GM18498 (cell line): ENCODE measurements at regions not wholly inside any gene's neighbourhood (a gene's known extent, or its start where the extent isn't known, plus 50 kb on each side); places are given as distances from the start of the nearest gene placed in this dataset.
"Not testable (repeated sequence)": the region's sequence is repeated elsewhere in the genome, so short reads cannot be mapped to it uniquely, and the experiment has no call there.

Source experiments
- ATAC-seq: cut with Tn5 transposase; IDR thresholded peaks from one replicate; pipeline ENCODE4 v1.9.1; 2021; ENCODE audit warnings: mild to moderate bottlenecking, moderate library complexity; ENCODE audit not compliant: unreplicated experiment

- not testable (repeated sequence) for ATAC-seq
Observed at GRCh38 chr3:35296944-35297343, 342.4 kb upstream of the ARPP21 start.

DNA sequence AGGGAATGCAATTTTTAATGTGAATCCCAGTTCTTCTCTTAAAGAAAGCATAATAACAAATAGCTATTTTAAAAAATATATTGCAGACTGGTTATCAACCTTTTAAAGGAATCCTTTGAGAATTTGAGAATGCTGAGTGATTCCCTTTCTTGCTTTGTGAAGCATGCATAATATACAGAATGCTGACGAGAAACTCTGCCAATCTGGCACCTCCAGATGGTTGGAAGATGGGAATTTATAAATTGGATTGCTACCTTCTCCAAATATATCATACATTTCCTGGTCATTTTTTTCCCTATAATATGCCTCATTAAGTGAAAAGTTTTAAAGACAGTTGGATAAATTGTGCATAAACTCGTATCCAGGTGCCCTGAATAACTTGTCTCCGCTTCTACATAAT lies 333.9 kb upstream of the ARPP21 start:
- no peak for ATAC-seq

DNA sequence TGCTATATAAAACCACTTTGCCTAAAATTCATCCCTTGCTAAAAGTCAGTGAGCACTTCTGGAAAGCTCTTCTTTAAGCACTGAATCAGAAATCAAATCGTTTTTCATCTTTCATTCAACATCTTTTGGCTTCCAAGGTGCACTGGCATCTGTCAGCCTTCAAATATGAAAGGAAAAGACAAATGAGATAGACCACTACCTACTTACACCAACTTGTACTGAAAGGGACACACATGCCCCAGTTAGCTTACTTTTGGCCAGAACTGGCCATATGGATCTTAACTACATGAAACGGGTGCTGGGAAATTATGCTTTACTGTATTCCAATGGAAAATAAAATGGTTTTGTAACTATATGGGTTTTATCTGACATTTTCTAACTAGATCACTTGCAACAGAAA lies 332.0 kb upstream of the ARPP21 start:
- no peak for ATAC-seq

DNA sequence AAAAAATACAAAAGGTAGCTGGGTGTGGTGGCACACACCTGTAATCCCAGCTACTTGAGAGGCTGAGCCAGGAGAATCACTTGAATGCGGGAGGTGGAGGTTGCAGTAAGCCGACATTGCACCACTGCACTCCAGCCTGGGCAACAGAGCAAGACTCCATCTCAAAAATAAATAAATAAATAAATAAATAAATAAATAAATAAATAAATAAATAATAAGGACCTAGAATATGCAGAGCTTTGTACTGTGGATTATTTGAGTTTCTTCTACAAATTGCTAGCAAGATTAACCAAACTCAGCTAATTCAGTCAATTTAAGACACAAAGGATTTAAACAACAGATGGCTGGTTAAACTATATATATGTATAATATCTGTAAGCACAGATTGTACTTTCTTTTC lies 322.5 kb upstream of the ARPP21 start:
- ATAC-seq, result not testable (repeated sequence)

DNA sequence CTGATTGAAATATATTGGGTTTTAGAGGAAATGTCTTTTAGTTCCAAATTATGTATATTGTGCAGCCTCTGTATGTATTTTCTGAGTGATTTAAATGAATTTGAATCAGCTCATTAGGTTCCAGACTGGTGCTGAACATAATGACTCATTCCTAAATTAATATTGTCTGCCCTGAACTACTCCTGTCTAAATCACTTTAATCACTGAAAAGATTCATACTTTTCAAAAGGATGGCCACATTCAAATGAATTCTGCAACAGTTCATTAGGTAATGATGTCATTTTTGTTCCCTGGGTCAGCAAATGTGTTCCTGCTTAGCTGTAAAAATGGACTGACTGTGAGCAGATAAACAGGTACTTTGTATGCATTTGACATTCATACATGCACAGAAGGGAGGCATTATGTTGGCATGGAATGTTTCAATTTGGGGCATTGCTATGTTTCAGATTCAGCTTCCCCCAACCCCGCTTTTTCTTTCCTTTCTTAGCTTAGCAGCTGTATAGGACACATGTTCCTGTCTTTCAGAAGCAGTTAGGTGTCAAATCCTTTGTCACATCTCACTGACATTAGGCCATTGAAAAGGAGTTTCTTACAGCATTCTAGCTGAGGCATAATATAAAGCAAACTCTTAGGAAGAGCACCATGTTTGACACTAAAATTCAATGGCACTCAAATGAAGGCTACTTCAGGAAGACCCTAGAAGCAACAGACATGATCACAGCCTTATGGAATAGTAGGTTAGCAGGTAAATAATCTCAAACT lies 318.5 kb upstream of the ARPP21 start:
- ATAC-seq, result no peak

DNA sequence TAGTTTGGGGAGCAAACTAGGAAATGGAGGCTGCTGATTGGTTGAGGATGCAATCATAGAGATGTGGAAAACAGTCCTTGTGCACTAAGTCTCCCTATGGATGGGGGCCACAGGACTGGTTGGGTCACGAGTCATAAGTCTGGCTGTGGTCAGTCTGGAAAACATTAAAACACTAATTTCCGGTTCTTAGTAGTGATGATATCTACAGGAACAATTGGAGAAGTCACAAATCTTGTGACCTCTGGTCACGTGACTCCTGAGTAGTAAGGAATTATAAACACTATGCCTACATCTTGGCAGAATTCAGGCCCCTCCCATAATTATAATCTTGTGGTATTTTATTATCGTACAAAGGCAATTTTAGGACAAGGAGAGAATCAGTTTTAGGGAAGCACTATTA lies 317.3 kb upstream of the ARPP21 start:
- no peak for ATAC-seq

DNA sequence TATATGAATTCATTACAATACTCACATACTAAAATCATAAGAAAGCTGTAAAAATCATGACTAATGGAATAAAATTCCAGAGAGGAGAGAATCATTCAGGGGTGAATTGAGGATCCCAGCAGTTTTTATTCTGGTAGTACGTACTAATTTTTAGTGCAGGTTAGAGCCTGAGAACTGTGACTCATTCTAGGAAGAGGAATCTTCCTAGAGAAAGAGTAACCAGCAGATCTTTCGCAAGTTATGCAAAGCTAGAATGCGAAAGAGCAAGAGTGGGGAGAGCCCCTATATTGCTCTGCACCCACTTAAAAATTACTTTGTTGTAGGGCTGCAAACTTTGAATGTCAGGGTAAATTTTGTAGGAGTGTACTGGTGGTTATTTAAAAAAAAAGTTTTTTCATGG lies 303.6 kb upstream of the ARPP21 start:
- no peak for ATAC-seq

DNA sequence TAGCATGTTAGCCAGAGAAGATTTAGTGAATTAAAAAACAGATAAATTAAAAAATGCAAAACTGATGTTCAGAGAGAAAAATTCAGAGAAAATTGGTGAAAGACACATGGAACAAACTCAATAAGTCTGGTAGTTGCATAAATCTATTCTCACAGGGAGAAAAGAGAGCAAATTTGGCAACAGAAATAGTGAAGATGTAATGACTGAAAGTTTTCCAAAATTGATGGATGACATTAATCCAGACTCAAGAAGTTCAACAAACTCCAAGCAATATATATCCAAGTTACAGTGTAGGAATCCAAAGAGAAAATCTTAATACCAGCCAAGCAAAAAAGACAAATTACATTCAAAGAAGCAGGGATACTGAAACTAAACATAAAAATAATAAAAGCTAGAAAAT lies 302.7 kb upstream of the ARPP21 start:
- ATAC-seq, result no peak

GRCh38 chr3:35338186-35338585 lies 301.1 kb upstream of the ARPP21 start:
- no peak for ATAC-seq

DNA sequence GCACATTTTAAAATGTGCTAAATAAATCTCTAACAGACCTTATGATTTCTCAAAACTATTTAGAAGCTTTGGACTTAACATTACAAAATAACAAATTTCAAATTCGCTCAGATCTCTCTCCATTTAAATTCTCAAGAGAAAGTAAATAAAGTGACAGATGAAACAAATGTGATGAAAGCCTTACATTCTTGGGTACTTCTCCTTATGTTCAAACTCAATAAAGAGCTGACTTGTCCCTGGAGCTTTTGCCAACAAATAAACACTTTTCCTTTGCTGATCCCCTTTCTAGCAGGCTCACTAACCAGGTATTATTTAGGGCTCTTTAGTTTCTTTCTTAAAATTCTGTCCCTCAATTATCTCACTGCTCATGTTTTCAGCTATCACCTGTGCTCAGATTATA lies 259.1 kb upstream of the ARPP21 start:
- ATAC-seq, result no peak

DNA sequence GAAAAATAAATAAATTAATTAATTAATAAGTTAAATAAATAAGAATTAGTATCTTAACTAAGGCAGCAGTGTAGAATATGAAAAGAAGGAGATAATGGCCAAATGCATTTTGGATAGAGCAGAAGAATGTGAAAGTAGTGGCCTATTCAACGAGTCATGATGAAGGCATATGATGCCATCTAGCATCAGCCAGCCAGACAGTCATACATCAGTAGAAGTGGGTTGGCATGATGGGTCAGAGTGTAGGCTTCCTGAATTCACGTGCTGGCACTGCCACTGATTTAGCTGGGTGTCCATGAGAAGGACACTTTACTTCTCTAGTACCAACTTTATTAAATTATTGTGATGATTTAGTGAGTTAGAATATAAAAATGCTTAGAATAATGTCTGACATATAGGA lies 256.1 kb upstream of the ARPP21 start:
- ATAC-seq, result no peak

- no peak for ATAC-seq
Observed at GRCh38 chr3:35383719-35384555, 255.4 kb upstream of the ARPP21 start.

DNA sequence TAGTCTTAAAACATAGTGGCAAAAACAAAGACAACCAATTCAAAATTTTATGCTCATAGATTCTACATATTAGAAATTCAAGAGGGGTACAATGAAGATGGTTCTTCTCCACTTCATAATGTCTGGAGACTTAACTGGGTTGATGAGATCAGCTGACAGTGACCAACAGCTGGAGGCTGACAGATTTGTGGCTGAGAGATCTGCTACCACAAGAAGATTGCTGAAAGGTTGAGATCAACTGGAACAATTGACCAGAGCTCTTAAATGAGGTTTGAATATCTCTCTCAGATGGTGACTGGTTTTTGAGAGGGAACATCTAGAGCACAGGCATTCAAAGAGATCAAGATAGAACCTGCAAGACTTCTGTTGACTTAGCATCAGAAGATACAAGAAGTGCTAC lies 254.1 kb upstream of the ARPP21 start:
- ATAC-seq, result no peak

DNA sequence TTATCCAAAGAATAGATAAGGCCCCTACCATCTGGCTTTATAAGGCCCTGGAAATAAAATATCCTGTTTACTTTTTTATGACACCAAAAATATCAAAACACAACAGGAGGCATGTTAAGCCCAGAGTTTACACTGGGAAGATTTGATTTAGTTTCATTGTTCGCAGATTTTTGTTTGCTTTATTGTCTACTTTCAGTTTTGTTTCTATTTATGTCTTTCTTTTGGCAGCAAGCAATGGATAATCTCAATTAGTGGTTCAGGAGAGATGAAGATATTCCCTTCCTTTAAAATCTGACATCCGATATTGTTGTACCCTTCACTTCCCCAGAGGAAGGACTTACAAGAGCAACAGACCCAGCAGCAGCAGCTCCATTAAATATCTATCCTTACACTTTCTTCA lies 249.4 kb upstream of the ARPP21 start:
- ATAC-seq, result no peak

DNA sequence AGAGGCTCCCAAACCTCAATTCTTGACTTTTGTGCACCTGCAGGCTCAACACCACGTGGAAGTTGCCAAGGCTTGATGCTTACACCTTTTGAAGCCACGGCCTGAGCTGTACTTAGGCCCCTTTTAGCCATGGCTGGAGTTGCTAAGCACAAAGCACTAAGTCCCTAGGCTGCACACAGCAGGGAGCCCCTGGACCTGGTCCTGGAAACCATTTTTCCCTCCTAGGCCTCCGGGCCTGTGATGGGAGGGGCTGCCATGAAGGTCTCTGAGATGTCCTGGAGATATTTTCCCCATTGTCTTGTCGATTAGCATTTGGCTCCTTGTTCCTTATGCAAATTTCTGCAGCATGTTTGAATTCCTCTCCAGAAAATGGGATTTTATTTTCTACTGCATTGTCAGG lies 247.1 kb upstream of the ARPP21 start:
- no peak for ATAC-seq

DNA sequence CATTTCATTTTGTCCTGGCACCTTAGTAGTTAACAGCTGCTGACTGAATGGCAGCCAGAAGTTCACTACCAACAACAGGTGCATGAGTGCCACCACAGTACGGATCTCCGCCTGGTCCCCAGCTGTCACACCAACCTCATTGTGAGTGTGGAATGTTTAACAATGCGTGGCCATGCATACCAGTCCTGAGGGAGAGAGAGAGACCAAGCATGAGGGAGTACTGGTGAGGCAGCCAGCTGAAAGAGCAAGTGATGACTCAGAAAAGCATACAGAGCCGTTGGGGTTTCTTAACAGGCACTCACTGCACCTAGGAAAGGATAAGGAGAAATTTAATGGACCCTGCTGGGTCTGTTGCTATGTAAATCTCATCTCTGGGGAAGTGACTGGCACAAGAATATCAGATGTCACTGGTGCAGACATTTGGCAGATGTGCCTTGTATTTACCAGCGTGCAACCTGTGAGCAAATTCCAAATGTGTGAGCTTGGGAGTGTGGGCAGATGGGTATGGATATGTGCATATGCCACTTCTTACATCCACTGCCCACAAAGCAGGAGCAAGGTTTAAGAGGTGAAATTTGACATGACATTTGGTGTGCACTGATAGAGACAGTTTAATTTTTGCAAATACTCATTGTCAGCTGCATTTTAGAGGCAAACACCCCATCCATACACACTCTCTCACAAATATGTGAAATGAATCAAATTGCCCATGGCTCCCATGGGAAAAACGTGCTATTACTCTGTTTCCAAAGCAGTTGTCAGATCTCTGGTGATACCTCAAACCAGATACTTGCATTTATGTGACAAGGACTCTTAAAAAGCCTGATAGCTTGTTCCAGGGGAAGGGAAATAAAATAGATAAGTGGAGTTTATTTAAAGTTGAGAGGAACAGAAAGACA lies 245.2 kb upstream of the ARPP21 start:
- ATAC-seq, result no peak

- ATAC-seq, result no peak
Observed at GRCh38 chr3:35394905-35395304, 244.4 kb upstream of the ARPP21 start.

- no peak for ATAC-seq
Observed at GRCh38 chr3:35401671-35402070, 237.7 kb upstream of the ARPP21 start.

DNA sequence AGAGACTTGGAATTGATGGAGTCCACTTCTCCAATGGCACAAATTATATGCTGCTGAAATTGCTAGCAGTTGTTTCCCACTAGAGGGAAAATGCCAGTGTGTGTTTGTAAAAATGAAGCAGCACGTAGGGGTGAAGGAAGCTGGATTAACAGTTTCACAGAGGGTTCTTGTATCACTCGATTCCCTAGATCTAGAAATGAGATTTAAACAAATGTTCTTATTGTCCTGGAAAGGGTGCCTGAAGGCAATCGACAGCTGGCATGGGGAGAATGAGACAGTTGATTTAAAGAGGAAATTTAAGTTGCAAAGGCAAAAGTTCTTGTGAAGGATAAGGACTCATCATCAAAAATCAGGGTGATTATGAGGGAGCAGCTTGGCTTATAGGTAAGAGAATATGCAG lies 234.8 kb upstream of the ARPP21 start:
- ATAC-seq, result no peak

GRCh38 chr3:35408882-35409281 lies 230.4 kb upstream of the ARPP21 start:
- ATAC-seq, result no peak

DNA sequence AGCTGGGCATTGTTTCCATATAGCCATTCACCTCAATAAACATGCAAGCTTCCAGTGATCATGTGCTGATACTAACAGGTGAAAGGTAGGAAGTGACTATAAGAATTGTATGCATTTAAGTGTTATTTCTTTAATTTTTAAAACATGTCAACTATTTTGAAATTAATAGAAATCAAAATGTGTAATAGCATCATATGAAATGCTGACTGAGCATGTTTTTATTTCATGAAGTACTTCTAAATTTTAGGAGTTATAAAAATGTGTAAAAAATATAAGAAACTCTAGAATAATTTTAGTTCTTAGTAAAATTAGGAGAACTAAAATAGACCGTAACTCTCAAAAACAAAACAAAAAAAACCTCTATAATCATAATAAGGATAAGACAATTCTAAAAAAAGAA lies 229.3 kb upstream of the ARPP21 start:
- no peak for ATAC-seq
